HuH-7 (cell line): ENCODE measurements at regions not wholly inside any gene's neighbourhood (a gene's known extent, or its start where the extent isn't known, plus 50 kb on each side); places are given as distances from the start of the nearest gene placed in this dataset.
"Not testable (repeated sequence)": the region's sequence is repeated elsewhere in the genome, so short reads cannot be mapped to it uniquely, and the experiment has no call there.

Experiments
- DNase-seq: peaks from one replicate; pipeline ENCODE4 v3.0.0; 2011; ENCODE audit warnings: low spot score

- not testable (repeated sequence) for DNase-seq
Observed at GRCh38 chr6:51224580-51225240, 406.0 kb downstream of the TFAP2B start.

DNA sequence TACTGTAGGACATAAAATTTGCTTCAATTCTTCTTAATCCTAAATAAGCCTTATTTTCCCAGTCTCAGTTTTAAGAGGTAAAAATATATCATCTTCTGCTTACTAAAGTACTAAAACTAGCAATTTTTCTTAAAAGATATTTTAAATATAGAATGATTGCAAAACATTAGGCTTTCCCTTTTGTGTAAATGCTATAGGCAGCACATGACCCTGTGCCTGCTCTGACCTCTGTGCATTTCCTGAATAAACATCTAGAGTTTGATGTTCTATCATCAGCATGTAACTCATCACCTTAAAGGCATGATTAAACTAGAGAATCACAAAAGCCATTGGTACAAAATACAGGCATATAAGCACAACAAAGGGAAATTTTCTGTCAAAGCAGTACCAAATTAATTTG lies 422.7 kb downstream of the TFAP2B start:
- no peak for DNase-seq

DNA sequence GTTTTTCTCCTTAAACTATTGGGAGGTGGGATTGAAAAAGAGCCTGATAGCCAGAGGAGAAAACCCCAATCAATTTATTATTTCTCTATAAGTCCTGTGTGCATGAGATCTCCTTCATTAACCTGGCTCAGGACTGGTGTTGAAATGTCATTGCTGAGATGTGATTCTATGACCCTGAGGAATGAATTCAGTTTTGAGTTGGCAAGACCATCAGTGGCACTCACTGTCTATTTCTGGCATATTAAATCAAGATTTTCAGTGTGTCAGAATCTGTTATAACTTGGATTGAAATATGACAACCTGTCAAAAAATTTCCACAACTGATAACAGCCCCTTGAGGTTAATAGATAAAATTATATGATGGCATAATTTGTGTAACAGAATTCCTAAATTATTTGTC lies 431.1 kb downstream of the TFAP2B start:
- DNase-seq: no peak

- DNase-seq: no peak
Observed at GRCh38 chr6:51250317-51250716, 431.6 kb downstream of the TFAP2B start.

DNA sequence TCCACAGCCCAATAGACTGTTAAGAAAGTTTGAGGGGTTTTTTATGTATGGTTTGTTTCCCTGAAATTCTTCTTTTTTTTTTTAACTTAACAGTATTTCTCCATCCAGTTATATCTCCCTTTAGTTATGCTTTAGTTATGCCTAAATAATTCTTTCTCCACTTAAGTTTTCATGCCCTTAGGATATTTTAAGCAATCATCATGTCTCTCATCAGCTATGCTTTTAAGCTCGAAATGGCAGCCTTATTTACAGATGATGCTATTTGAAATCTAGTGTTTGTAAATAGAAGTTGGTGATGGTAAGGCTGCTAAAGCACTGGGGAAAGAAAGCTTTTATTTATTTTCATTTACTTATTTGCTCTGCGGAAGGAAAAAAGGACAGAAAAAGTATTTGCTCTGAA lies 439.3 kb downstream of the TFAP2B start:
- no peak for DNase-seq

GRCh38 chr6:51260003-51260402 lies 441.3 kb downstream of the TFAP2B start:
- no peak for DNase-seq

DNA sequence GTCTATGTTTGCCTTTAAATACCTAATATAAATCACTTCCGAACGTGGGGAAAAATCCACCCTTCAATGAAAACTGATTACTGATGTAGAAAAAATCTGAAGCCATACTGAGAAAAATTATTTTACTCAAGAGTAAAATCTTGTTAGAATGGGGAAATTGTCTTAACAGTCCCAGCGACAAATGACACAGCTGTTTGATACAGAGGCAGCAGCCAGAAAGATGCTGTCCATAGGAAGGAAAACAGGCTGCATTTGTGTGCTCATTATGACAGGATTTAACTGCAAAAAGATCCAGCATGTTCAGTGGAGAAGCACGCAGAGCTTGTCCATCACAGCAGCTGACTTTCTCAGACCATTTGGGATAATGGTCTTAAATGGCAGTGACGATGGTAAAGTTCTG lies 443.0 kb downstream of the TFAP2B start:
- DNase-seq: no peak

DNA sequence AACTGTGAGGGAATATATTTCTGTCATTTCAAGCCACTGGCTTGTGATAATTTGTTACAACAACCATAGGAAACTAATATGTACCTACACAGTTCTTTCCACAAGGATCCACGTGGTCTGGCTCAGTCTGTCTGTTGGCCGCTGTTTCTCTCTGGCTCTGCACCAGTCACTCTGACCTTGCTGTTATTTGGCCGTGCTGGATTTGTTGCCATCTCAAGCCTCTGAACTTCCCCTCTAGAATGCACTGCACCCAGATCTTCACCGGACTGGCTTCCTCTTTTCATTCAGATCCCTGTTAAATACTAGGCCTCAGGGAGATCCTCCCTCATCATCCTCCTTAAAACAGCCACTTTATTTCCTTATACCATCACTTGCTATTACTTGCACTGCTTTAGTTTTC lies 446.8 kb downstream of the TFAP2B start:
- no peak for DNase-seq

- no peak for DNase-seq
Observed at GRCh38 chr6:51266604-51267003, 447.9 kb downstream of the TFAP2B start.

- DNase-seq: no peak
Observed at GRCh38 chr6:51268666-51269065, 450.0 kb downstream of the TFAP2B start.

GRCh38 chr6:51269876-51270275 lies 451.2 kb downstream of the TFAP2B start:
- DNase-seq: no peak

DNA sequence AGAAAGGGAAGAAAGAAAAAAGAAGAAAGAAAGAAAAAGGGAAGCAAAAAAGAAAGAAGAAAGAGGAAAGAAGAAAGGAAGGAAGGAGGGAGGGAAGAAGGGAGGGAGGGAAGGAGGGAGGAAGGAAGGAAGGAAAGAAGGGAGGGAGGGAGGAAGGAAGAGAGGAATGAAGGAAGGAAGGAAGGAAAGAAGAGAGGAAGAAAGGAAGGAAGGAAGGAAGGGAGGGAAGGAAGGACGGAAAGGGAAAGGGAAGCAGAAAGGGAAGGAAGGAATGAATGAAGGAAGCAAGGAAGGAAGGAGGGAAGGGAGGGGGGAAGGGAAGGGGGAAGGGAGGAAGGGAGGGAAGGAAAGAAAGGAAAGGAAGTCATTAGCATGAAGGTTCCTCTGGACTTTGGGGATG lies 452.9 kb downstream of the TFAP2B start:
- DNase-seq: no peak

GRCh38 chr6:51273228-51273961 lies 454.7 kb downstream of the TFAP2B start:
- no peak for DNase-seq

- DNase-seq: no peak
Observed at GRCh38 chr6:51277474-51277873, 458.8 kb downstream of the TFAP2B start.

- DNase-seq: no peak
Observed at GRCh38 chr6:51282026-51282425, 463.4 kb downstream of the TFAP2B start.

DNA sequence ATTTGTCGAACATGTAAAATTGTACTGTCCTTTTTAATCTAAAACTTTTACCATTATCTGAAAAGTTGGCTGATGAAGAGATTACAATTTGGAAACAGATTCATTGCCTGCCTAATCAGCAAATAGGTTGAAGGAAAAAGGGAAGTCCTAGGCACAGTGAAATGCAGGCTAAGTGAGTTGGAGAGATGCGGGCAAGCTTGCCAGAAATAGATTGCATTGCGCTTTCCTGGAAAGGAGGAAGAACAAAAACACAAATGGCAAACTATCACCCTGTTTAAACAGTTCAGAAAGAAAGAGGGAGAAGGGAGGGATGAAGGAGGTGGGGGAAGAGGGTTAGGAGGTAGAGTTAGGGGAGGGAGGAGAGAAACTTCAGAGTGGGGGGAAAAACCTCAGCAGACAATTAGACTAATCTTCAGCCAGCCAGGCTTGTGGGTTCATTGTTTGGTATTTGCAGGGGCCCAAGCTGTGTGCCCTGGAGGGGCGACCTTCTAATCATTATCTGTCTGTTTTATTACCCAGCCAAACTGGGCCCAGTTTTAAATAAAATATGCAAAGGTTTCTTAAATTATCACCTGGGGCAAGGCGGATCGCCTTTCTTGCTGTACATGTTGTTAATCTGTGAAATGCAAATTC lies 465.2 kb downstream of the TFAP2B start:
- no peak for DNase-seq

DNA sequence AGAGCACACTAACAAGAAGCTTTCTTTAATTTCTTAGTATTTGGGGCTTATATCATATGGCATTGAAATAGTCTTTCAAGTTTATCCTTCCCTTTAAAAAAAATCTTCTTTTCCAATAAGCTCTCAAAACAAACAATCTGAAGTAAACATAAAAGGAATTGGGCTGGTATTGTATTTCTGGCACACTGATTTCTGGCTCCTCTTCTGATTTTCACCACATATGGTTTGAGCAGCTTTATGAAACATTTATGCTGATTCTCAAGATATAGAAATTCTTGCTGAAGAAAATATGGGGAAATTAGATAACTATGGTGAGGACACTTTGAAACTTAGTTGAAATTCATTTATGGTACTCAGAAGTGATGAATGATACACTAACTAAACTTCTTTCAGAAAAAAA lies 467.2 kb downstream of the TFAP2B start:
- DNase-seq: no peak

- DNase-seq: no peak
Observed at GRCh38 chr6:51289041-51289440, 470.4 kb downstream of the TFAP2B start.

DNA sequence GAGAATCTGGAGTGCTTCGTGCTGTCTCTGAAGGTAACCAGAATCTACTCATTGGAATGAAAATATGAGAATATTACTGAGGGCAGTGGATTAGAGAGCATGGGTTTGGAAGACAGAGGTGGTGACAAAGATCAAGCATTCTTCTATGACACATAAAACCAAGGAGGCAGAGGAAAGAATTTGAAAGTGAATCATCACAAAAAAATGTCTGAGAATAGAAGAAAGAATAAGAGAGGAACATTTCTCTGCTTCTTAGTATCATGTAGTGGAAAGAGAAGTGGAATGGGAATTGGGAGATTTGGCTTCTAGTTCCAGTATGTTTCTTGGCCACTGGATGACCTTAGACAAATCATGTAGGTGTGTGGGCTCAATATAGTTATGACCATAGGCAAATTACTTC lies 474.0 kb downstream of the TFAP2B start:
- DNase-seq: no peak

- no peak for DNase-seq
Observed at GRCh38 chr6:51299621-51300380, 481.1 kb downstream of the TFAP2B start.

GRCh38 chr6:51300510-51300909 lies 481.8 kb downstream of the TFAP2B start:
- DNase-seq: no peak

- DNase-seq: no peak
Observed at GRCh38 chr6:51301962-51302361, 483.3 kb downstream of the TFAP2B start.

- DNase-seq: no peak
Observed at GRCh38 chr6:51302431-51302830, 483.8 kb downstream of the TFAP2B start.
